GM19372 (cell line): ENCODE measurements at regions not wholly inside any gene's neighbourhood (a gene's known extent, or its start where the extent isn't known, plus 50 kb on each side); places are given as distances from the start of the nearest gene placed in this dataset.

Source experiments
- ATAC-seq: cut with Tn5 transposase; IDR thresholded peaks from one replicate; pipeline ENCODE4 v1.9.1; 2021; ENCODE audit warnings: mild to moderate bottlenecking, low read depth, moderate library complexity; ENCODE audit not compliant: unreplicated experiment

DNA sequence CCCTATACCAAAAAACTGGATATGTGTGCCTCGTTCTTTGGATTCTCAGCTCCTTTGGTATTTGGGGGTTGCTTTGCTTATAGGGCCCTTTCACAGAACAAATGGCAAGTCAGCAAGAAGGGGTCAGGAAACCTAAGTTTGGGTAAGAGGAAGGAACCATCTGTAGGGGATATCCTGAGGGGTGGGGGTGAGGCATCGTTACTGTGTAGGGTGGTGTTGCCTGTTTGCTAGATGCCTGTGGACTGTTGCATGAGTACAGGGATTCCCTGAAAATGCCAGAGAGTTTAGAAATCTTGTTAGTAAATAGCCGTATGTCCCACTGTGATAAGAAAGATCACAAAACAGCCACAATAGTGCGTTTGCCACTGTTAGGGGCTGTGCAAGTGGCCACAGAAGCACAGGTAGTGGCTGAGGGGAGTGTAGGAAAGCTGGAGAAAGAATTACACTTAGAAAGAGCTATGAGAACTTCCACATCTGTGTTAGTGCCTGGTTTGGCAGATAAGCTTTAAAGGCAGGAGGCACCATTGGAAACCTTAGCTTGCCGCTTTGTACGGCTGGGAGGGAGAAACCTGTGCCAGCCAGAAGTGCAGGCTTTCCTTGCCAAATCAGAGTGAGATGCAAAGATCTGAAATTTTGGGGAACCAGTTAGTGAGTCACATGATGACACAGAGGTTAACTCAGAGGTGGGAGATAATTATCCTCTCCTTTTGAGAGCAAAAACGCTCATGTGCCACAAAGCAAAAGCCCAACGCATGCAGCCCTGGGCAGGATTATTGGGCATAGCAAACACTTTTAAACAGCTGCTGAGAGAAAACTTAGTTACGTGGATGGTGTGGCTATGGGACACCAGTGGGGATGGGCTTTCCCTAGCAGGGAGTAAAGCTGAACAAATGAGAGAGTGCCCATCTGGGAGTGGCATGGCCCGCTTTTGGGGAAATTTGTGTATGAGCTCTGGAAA is 343.7 kb downstream of the ARAP2 start:
- no peak for ATAC-seq

DNA sequence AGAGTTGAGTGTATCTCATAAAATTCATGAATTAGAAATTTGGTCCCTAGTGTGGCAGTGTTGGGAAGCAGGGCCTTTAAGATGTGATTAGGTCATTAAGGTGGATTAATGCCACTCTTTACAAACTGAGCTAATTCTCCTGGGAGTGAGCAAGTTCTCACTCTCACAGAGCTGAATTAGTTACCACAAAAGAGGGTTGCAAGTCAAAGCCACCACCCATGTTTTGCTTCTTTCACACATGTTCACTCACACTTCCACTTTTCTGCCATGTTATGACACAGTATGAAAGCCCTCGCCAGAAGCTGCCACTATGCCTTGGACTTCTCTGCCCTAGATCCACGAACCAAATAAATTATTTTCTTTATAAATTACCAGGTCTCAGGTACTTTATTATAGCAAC is 332.1 kb downstream of the ARAP2 start:
- no peak for ATAC-seq

GRCh38 chr4:35918491-35918977 is 325.8 kb downstream of the ARAP2 start:
- no peak for ATAC-seq

DNA sequence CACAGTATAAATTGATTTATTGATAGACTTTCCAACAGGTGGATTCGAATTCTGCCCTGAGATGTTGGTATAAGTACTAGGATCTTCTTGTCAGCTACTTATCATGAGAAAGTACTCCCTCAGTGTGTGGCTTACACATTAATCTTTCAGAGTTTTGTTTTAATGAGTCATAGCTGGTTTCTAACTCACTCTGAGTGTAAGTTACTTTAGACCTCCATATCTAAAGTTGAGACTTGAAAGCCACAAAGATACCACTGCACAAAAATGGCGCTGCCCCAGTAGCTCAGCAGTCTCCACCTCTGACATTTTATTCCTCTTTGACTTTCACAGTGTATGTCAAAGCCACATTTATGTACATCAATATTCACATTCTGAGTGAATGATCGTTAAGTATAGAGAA is 318.5 kb downstream of the ARAP2 start:
- ATAC-seq, result peak; percentile 62

- ATAC-seq, result no peak
Observed at GRCh38 chr4:35926788-35927187, 317.5 kb downstream of the ARAP2 start.

- no peak for ATAC-seq
Observed at GRCh38 chr4:35933901-35934300, 310.4 kb downstream of the ARAP2 start.

DNA sequence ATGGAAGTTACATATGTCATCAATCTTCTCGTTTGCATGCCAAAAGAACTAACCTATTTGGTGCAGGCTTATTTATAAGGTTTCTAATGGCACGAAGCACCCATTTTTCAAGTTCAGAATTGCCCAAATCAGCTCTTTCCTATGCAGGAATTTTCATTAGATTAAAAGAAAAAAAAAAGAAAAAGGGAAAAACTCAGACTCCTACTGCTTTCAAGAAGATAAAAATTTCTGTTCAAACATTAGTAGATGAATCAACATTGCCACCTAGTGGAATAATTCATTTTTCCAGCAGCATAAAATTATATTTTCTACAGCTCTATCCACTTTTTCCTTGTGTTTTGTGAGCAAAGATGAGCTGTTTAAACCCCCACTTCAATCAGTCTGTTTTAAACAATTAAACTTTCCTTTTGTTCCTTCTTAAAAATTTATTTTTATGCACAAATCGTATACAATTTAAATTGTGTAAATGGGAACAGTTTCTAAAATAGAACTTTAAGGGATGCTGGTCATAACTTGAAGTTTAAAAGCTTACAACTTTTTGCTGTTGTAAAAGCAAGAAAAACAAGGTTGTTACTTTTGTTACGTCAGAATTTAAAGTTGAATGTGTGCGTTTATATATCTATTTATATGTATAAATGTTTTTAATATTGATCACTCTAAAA is 309.9 kb downstream of the ARAP2 start:
- no peak for ATAC-seq

GRCh38 chr4:35938936-35939335 is 305.4 kb downstream of the ARAP2 start:
- ATAC-seq, result no peak

DNA sequence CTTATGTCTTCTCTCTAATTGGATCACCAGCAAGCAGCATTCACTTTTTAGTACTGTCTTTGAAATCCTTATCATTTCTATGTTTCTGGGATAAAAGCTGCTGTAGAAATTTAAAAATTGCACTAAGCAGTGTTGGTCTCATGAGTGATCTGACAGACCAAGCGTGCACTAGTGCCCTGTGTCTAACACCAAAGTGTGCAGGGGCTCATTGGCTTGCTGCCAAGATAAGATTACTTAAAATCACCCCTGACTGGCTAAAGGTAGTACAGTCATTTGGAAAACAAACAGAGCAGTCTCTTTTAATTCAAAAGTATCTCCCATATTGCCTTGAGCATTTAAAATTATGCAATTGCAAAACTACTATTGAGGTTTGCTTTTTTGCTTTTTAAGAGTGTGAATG is 304.6 kb downstream of the ARAP2 start:
- ATAC-seq, result no peak

- no peak for ATAC-seq
Observed at GRCh38 chr4:35942092-35942491, 302.2 kb downstream of the ARAP2 start.

DNA sequence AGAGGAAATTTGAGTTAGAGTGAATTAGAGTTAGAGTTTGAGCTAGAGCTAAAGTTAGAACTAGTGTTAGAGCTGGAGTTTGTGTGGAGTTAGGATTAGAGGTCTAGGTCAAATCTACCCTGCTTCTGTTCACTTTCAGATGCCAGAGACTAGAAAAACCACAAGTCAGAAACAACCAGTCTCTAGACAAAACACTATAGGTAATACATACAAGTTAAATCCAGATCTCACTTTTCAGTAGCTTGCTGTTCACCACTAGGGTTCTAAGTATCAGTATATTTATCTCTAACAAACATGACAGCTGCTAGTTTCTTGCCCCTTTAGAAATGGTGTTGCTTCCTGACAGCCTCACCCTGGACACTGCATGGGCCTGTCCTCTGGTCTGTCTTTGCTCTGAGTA is 300.7 kb downstream of the ARAP2 start:
- ATAC-seq, result no peak

DNA sequence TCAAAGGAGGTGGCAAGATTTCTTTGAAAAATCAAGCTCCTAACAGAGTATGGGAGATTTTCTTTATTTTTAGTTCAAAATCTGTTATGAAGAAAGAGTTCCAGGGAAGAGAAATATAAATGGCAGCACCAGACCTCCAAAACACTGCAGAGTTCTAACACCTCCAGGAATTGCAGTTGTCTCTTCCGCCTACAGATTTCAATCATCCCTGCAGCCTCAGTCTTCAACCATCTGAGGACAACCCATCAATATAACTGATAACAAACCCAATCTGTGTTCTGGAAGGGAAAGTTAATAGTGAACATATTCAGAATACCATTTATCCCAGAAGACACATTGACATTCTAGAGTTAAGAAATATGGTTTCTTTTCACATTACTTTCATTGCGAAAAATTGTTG is 296.1 kb downstream of the ARAP2 start:
- no peak for ATAC-seq

GRCh38 chr4:35950442-35950841 is 293.9 kb downstream of the ARAP2 start:
- ATAC-seq, result no peak

GRCh38 chr4:35952751-35953150 is 291.6 kb downstream of the ARAP2 start:
- no peak for ATAC-seq

DNA sequence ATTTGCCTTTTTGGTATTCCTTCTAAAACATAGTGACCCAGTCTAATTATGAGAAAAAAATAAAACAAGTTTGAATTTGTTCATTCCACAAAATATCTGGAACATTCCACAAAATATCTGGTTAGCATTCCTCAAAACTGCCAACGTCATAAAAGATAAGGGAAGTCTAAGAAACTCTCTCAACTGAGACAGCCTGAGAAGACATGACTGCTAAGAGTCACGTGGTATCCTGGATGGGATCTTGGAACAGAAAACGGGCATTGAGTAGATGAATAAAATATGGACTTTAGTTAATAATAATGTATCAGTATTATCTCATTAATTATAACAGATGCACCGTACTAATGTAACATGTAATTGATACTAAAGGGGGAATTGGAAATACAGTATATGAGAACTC is 280.9 kb downstream of the ARAP2 start:
- ATAC-seq, result no peak

DNA sequence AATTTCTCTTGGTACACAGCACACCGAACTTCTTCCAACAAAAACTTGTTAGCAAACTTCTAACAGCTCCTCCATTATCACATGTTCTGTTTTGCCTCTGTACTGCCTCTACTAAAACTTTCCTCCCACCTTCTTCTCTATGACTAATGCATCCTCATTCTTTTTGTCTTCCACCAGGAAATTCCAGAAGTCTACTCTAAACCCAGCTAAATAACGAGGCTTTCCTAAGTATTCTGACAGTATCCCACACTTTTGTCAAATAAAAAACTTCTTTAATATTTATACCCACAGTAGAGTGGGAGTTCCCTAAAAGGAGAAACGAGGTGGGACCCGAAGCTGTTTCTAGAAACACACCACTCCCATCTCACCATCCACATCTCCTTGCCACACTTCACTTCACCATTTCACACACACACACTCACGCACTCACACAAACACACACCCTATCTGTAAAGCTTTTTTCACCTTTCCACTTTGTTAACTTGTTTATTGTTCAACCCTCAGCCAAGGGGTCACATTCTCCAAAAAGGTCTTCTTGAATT is 280.3 kb downstream of the ARAP2 start:
- no peak for ATAC-seq

DNA sequence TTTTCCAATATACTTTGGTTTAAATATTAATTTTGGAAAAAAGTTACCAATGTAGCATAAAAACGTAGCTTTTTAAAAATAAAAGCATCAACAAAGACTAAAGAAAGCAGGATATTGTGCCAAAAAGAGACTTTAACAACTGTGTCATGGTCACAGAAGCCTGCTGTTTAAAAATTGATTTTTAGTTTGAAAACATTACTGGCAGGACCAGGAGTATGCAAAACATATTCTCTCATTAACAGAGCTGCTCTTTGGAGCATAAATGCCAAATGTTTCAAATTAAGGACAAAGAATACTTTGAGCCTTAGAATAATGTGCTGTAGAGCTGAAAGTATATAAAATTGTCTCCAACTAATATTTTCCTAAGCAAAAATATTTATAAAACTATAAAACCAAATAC is 279.0 kb downstream of the ARAP2 start:
- ATAC-seq, result no peak

DNA sequence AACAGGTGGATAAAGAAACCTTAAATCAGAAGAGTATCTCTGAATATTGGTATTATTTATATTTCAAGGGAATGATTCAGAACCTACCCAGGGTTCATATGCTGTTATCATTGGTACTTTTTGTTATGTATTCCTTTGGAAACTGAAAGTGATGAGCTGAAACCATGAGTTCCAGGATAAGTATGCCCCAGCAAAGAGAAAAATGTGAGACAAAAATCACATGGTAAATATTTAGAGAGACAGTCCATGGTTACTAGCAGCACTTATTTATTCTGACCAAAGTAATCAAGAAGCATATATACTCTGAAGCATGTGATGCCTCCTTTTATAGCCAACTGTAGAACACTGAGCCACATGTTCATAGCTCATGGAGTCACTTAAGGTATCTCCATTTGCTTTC is 277.7 kb downstream of the ARAP2 start:
- ATAC-seq, result no peak

GRCh38 chr4:35970366-35970960 is 273.9 kb downstream of the ARAP2 start:
- ATAC-seq, result no peak

DNA sequence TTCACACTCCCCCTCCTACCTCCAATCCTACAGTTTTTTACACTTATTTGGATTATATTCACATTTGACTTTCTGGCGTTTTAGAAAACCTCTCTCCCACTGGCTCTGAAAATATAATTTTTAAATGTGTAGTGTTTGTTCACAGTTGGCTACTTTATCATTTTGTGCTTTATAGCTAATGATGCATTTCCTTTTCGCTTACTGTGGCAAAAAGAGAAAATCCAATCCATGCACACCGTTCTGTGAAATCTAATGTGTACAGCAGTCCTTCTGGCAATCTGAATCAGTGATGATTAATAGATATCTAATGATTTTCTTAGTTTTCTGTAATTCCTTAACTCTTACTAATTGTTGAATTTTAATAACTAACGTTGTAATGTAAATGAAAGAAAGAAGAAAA is 271.5 kb downstream of the ARAP2 start:
- no peak for ATAC-seq
